Smooth muscle cell (in vitro differentiated cells): ENCODE measurements at regions not wholly inside any gene's neighbourhood (a gene's known extent, or its start where the extent isn't known, plus 50 kb on each side); places are given as distances from the start of the nearest gene placed in this dataset.

ENCODE experiments used
- DNase-seq: peaks from one replicate; lab custom pipeline; 2025; ENCODE audit not compliant: unreplicated experiment; lab: John Stamatoyannopoulos, UW
- H2AFZ ChIP-seq: fragments of 200-600 bp; sonication (generic); 2 replicates; pipeline ENCODE4 v1.6.0; 2016; ENCODE audit warnings: antibody characterized with exemption, low read depth, mild to moderate bottlenecking
- H3F3A ChIP-seq: fragments of 200-600 bp; sonication (generic); 2 replicates; pipeline ENCODE4 v1.6.0; 2017; ENCODE audit warnings: antibody characterized with exemption, low read depth
- H3K27ac ChIP-seq: fragments of 200-600 bp; sonication (generic); 2 replicates; pipeline ENCODE4 v1.5.1; 2016; ENCODE audit warnings: low read depth, mild to moderate bottlenecking
- H3K27me3 ChIP-seq: fragments of 200-600 bp; sonication (generic); 2 replicates; pipeline ENCODE4 v1.6.1; 2016; ENCODE audit warnings: low read depth, mild to moderate bottlenecking
- H3K36me3 ChIP-seq: fragments of 200-600 bp; sonication (generic); 2 replicates; pipeline ENCODE4 v1.5.1; 2016; ENCODE audit warnings: low read depth
- H3K4me1 ChIP-seq: fragments of 200-600 bp; sonication (generic); 2 replicates; pipeline ENCODE4 v1.5.1; 2016; ENCODE audit warnings: low read depth
- H3K4me2 ChIP-seq: fragments of 200-600 bp; sonication (generic); 2 replicates; pipeline ENCODE4 v1.6.0; 2016; ENCODE audit warnings: mild to moderate bottlenecking
- H3K4me3 ChIP-seq: fragments of 200-600 bp; sonication (generic); 2 replicates; pipeline ENCODE4 v1.5.1; 2016; ENCODE audit warnings: mild to moderate bottlenecking
- H3K79me2 ChIP-seq: fragments of 200-600 bp; sonication (generic); 2 replicates; pipeline ENCODE4 v1.6.0; 2016; ENCODE audit warnings: low read depth, mild to moderate bottlenecking
- H3K9ac ChIP-seq: fragments of 200-600 bp; sonication (generic); 2 replicates; pipeline ENCODE4 v1.6.0; 2016; ENCODE audit warnings: low read depth
- H3K9me3 ChIP-seq: fragments of 200-600 bp; sonication (generic); replicated peaks from 2 replicates; pipeline ENCODE4 v1.5.1; 2016; ENCODE audit warnings: low read depth
- H4K20me1 ChIP-seq: fragments of 200-600 bp; sonication (generic); 2 replicates; pipeline ENCODE4 v1.6.0; 2016; ENCODE audit warnings: low read depth
- WGBS: methylation state at CpG from one replicate; pipeline ENCODE4 v1.1.7; 2016; ENCODE audit warnings: low lambda C conversion rate; 5-methylcytosine and 5-hydroxymethylcytosine counted together
- TF ChIP-seq, protein P1 (sequence below): fragments of 200-600 bp; sonication (generic); IDR thresholded peaks from 2 replicates; pipeline ENCODE4 v1.5.1; 2017; ENCODE audit warnings: borderline replicate concordance, mild to moderate bottlenecking, antibody characterized with exemption; ENCODE audit not compliant: insufficient read depth, poor library complexity, severe bottlenecking

- Histone ChIP-seq H3K36me3 (no peaks in the 10 kb centered on the region), H3K27me3 (no peaks in the 10 kb centered on the region), H3K4me3 (no peak overlapping the region), H3K4me2 (no peak overlapping the region), H3F3A (no peaks in the 10 kb centered on the region), H3K27ac (no peak overlapping the region), H3K4me1 (no peaks in the 10 kb centered on the region), H4K20me1 (no peaks in the 10 kb centered on the region), H2AFZ (no peak overlapping the region), H3K79me2 (no peaks in the 10 kb centered on the region), H3K9ac (no peak overlapping the region), H3K9me3 (no peaks in the 10 kb centered on the region)
- TF ChIP-seq, protein P1, sequence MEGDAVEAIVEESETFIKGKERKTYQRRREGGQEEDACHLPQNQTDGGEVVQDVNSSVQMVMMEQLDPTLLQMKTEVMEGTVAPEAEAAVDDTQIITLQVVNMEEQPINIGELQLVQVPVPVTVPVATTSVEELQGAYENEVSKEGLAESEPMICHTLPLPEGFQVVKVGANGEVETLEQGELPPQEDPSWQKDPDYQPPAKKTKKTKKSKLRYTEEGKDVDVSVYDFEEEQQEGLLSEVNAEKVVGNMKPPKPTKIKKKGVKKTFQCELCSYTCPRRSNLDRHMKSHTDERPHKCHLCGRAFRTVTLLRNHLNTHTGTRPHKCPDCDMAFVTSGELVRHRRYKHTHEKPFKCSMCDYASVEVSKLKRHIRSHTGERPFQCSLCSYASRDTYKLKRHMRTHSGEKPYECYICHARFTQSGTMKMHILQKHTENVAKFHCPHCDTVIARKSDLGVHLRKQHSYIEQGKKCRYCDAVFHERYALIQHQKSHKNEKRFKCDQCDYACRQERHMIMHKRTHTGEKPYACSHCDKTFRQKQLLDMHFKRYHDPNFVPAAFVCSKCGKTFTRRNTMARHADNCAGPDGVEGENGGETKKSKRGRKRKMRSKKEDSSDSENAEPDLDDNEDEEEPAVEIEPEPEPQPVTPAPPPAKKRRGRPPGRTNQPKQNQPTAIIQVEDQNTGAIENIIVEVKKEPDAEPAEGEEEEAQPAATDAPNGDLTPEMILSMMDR, result no peak
- no peak for DNase-seq
- 94% methylated on average over 5 of the region's 5 CpGs for WGBS
These were observed 65.0 kb upstream of the ETV3 start for GRCh38 chr1:157203166-157203565.

DNA sequence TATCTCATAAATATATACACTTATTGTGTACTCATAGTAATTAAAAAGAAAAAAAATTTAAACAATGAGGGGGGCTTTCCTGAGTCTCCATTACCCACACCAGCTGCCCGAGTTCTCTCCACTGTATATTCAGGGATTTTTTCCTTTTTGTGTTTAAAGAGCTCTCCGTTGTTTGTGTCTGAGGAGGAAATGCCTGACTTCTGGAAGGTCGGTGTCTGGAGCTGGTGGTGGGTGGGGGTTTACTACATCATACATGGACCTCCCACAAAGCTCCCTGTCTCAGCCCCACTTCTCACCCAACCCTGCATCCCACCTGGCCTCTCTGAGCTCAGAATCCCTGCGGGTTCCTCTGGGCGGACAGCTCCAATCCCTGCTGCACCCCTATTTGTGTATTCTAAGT lies 64.1 kb upstream of the ETV3 start:
- H3K4me3 ChIP-seq, result no peak overlapping the region
- H3K79me2 ChIP-seq, result no peaks in the 10 kb centered on the region
- WGBS, result 58% methylated on average over 5 of the region's 5 CpGs
- TF ChIP-seq, protein P1, result no peak
- no peak overlapping the region for H3K27ac ChIP-seq
- H3K9ac ChIP-seq, result no peak overlapping the region
- no peaks in the 10 kb centered on the region for H4K20me1 ChIP-seq
- no peaks in the 10 kb centered on the region for H3K9me3 ChIP-seq
- no peaks in the 10 kb centered on the region for H3K36me3 ChIP-seq
- H3K27me3 ChIP-seq, result no peaks in the 10 kb centered on the region
- H2AFZ ChIP-seq, result no peak overlapping the region
- H3F3A ChIP-seq, result no peaks in the 10 kb centered on the region
- no peaks in the 10 kb centered on the region for H3K4me1 ChIP-seq
- no peak overlapping the region for H3K4me2 ChIP-seq
- DNase-seq, result no peak

- DNase-seq, result no peak
- no peaks in the 10 kb centered on the region for H3F3A ChIP-seq
- H3K36me3 ChIP-seq, result no peaks in the 10 kb centered on the region
- H3K79me2 ChIP-seq, result no peaks in the 10 kb centered on the region
- H2AFZ ChIP-seq, result no peak overlapping the region
- H3K4me3 ChIP-seq, result no peak overlapping the region
- H3K9me3 ChIP-seq, result no peaks in the 10 kb centered on the region
- no peak overlapping the region for H3K9ac ChIP-seq
- H4K20me1 ChIP-seq, result no peaks in the 10 kb centered on the region
- TF ChIP-seq, protein P1, result no peak
- no peak overlapping the region for H3K4me2 ChIP-seq
- H3K4me1 ChIP-seq, result no peaks in the 10 kb centered on the region
- no peaks in the 10 kb centered on the region for H3K27me3 ChIP-seq
- no peak overlapping the region for H3K27ac ChIP-seq
- 91% methylated on average over 4 of the region's 4 CpGs for WGBS
These were observed 63.6 kb upstream of the ETV3 start for GRCh38 chr1:157201767-157202166.

DNA sequence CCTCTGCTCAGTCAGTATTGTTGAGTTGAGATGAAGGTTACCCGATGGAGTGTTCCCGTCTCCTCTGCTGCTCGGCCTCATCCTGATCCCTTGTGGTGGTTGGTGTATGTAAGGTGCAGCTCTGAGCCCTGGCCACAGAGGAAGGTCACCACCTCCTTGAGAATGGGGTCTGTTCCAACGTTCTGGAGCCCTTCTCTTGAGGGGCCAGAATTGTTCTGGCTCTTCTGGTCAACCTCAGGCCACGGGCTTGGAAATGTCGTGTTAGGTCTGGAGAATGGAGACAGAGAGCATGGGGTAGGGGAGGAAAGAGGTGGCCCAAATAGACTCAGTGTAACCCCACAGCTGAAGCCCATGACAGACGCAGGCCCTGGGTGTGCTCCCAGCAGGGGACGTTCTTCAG lies 62.3 kb upstream of the ETV3 start:
- Histone ChIP-seq H3K27ac (no peak overlapping the region), H3K9ac (no peak overlapping the region), H3K27me3 (no peaks in the 10 kb centered on the region), H3K9me3 (no peaks in the 10 kb centered on the region), H3F3A (no peaks in the 10 kb centered on the region), H3K4me3 (no peak overlapping the region), H2AFZ (no peak overlapping the region), H3K36me3 (no peaks in the 10 kb centered on the region), H4K20me1 (no peaks in the 10 kb centered on the region), H3K4me2 (no peak overlapping the region), H3K79me2 (no peaks in the 10 kb centered on the region), H3K4me1 (no peaks in the 10 kb centered on the region)
- WGBS, result 95% methylated on average over 8 of the region's 8 CpGs
- no peak for DNase-seq
- TF ChIP-seq, protein P1, result no peak
